Effector memory CD8-positive, alpha-beta T cell (primary cell): ENCODE measurements at regions not wholly inside any gene's neighbourhood (a gene's known extent, or its start where the extent isn't known, plus 50 kb on each side); places are given as distances from the start of the nearest gene placed in this dataset.
"Not testable (repeated sequence)": the region's sequence is repeated elsewhere in the genome, so short reads cannot be mapped to it uniquely, and the experiment has no call there.

Experiments used
- ATAC-seq: fragments of 150-1000 bp; cut with Tn5 transposase; replicated peaks from 2 replicates; pipeline ENCODE4 v1.10.0; 2021; ENCODE audit warnings: mild to moderate bottlenecking, moderate library complexity
- DNase-seq, 3 experiments: peaks; one replicate each; pipeline ENCODE4 v3.0.0; 2021
- H3K27ac Mint-ChIP-seq, 2 donors: one replicate each; pipeline ENCODE4 v1.8.0; 2022; ENCODE audit warnings: mild to moderate bottlenecking in 2 of 2, mixed read lengths in 2 of 2, moderate library complexity in 2 of 2
- H3K27me3 Mint-ChIP-seq, 2 donors: one replicate each; pipeline ENCODE4 v1.8.0; 2022; ENCODE audit warnings: mixed read lengths in 2 of 2
- H3K36me3 Mint-ChIP-seq: one replicate; pipeline ENCODE4 v1.8.0; 2022; ENCODE audit warnings: mild to moderate bottlenecking, moderate library complexity, mixed read lengths; ENCODE audit not compliant: insufficient read depth
- H3K4me1 Mint-ChIP-seq, 2 donors: one replicate each; pipeline ENCODE4 v1.8.0; 2022; ENCODE audit warnings: low read depth in 2 of 2, mixed read lengths in 2 of 2
- H3K4me3 Mint-ChIP-seq, 2 donors: one replicate each; pipeline ENCODE4 v1.8.0; 2022; ENCODE audit warnings: mild to moderate bottlenecking in 2 of 2, mixed read lengths in 2 of 2, moderate library complexity in 2 of 2
- H3K9me3 Mint-ChIP-seq, 2 donors: one replicate each; pipeline ENCODE4 v1.8.0; 2022; ENCODE audit warnings: mixed read lengths in 2 of 2

DNA sequence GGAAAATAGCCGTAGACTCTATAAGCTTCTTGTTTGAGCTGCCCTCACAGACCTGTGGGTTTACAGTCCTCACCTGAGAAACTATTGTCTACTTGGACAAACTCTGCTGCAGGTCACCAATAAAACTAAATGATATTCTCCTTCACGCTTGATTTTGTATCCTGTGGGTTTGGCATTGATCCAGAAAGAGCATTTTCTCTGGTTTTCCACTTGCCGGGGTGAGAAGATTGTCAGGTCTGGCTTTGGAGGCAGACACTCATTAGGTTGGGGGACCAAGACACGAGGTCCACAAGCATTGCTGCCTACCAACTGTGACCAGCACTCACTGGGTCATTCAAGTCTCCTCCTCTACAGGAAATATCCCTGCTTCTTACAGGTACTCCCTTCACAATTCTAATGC lies 68.5 kb downstream of the CDC14C start:
- ATAC-seq (no peak), DNase-seq (no peak)
- Mint-ChIP-seq H3K4me1 (no peaks in the 10 kb centered on the region), H3K9me3 (peaks cover 8 to 10% of the 10 kb centered on the region in 2 donors), H3K4me3 (no peak overlapping the region), H3K27me3 (no peaks in the 10 kb centered on the region), H3K27ac (no peak overlapping the region), H3K36me3 (no peaks in the 10 kb centered on the region)

DNA sequence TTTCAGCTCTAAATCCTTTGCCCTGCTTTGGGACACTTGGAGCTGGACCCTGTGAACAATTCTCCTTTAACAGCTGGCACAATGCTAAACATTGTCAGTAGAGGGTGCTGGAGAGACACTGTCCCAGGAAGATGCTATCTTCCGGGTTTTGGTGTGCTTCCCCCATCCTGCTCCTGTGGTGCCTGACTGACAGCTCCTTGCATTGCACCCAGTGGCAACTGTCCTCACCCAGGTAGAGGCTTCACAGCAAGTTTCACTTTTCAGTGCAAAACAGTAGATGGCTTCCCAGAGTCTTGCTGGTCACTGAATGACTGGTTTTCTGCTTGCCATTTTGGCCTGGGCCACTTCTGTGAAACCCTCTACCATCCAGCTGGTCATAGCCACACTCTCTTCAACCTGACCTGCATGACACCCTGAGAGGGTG lies 77.3 kb downstream of the CDC14C start:
- ATAC-seq = no peak
- no peak for DNase-seq
- Mint-ChIP-seq H3K4me3 (no peak overlapping the region), H3K27ac (no peak overlapping the region), H3K4me1 (no peaks in the 10 kb centered on the region), H3K36me3 (no peaks in the 10 kb centered on the region), H3K27me3 (no peaks in the 10 kb centered on the region), H3K9me3 (peaks cover 2 to 5% of the 10 kb centered on the region in 2 donors)

DNA sequence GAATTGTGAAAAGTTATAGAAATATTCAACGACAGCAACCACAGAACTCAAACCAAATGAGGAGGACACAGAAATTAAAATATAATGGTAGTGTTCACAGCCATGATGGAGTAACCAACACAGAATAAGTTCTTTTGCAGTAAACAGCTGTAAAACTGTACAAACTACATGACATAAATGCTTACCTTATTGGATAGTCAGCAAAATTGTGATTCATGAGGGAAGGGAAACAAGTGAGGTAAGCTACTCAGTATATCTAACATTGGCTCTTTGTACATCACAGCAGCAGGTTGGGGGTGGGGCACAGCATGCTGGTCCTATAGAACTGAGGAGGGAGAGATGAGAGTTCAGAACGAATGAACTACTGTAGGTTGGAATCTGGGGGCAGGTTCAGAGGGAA lies 86.4 kb downstream of the CDC14C start:
- DNase-seq = no peak
- H3K27ac Mint-ChIP-seq = no peak overlapping the region

DNA sequence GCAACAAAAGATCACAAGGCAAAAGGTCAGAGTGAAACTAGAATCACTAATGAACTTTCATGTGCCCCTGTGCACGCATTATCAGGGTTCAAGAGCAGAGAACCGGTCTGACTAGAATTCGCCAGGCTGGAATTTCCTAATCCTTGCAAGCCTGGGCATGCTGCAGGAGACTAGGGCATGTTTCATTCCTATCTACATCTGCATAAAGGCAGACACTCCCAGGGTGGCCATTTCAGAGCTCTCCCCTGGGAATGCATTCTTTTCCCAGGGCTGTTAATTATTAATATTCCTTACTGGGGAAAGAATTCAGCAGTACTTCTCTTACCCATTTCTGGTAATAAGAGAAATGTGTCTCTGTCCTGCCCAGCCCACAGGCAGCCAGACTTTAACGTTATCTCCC lies 90.5 kb downstream of the CDC14C start:
- H3K27ac Mint-ChIP-seq = no peak overlapping the region
- no peaks in the 10 kb centered on the region for H3K27me3 Mint-ChIP-seq
- H3K4me1 Mint-ChIP-seq = no peaks in the 10 kb centered on the region
- DNase-seq (no peak), ATAC-seq (no peak)
- no peaks in the 10 kb centered on the region for H3K36me3 Mint-ChIP-seq
- peaks cover 17 to 51% of the 10 kb centered on the region in 2 donors for H3K9me3 Mint-ChIP-seq
- no peak overlapping the region for H3K4me3 Mint-ChIP-seq

More for the DNA sequence above, 86.4 kb downstream of the CDC14C start:
- Mint-ChIP-seq H3K4me1 (no peaks in the 10 kb centered on the region), H3K4me3 (no peak overlapping the region), H3K27me3 (no peaks in the 10 kb centered on the region), H3K9me3 (peaks cover 20 to 56% of the 10 kb centered on the region in 2 donors), H3K36me3 (no peaks in the 10 kb centered on the region)
- ATAC-seq = no peak

DNA sequence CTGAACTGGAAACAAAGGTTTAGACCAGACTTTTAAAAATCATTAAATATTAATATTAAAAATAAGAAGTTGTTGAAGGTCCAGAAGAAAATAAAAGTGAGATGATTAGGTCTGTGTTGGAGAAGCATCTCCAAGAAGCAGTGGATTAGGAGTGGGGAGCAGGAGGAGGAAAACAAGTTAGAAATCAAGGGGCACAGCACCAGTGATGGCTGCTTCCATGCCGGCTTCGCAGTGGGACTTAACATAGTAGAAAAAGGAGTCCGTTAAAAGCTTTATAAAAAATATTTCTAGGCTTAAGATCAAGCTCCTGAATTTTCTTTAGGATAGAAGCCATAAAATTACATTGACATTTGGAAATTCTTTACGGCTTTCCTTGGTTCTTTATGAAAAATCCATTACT lies 95.8 kb downstream of the CDC14C start:
- H3K9me3 Mint-ChIP-seq = peaks cover 12 to 31% of the 10 kb centered on the region in 2 donors

DNA sequence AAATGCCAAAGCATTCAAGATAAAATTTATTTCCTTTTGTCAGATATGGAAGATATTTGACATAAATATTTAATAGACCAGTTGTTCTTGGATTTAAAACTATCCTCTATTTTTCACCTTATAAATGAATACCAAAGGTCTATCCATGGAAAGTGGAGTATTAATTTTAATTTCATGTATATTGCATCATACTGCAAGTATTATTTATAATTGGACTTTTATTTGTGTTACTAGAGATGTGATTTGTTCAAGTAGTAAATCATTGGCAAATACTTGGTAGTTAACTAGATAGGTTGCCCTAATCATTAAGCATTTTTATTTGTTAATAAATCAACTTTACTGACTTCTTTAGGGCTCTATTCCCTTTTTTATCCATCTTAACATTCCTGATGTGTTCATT lies 98.1 kb downstream of the CDC14C start:
- no peaks in the 10 kb centered on the region for H3K36me3 Mint-ChIP-seq
- H3K4me3 Mint-ChIP-seq = no peak overlapping the region
- H3K27me3 Mint-ChIP-seq = no peaks in the 10 kb centered on the region
- no peaks in the 10 kb centered on the region for H3K4me1 Mint-ChIP-seq
- DNase-seq (no peak), ATAC-seq (no peak)
- no peak overlapping the region for H3K27ac Mint-ChIP-seq
- H3K9me3 Mint-ChIP-seq = peaks cover 11 to 33% of the 10 kb centered on the region in 2 donors

More for the DNA sequence above, 95.8 kb downstream of the CDC14C start:
- ATAC-seq = no peak
- no peak for DNase-seq
- H3K27me3 Mint-ChIP-seq = no peaks in the 10 kb centered on the region
- H3K4me3 Mint-ChIP-seq = no peak overlapping the region
- H3K27ac Mint-ChIP-seq = no peak overlapping the region
- H3K36me3 Mint-ChIP-seq = no peaks in the 10 kb centered on the region
- H3K4me1 Mint-ChIP-seq = no peaks in the 10 kb centered on the region

DNA sequence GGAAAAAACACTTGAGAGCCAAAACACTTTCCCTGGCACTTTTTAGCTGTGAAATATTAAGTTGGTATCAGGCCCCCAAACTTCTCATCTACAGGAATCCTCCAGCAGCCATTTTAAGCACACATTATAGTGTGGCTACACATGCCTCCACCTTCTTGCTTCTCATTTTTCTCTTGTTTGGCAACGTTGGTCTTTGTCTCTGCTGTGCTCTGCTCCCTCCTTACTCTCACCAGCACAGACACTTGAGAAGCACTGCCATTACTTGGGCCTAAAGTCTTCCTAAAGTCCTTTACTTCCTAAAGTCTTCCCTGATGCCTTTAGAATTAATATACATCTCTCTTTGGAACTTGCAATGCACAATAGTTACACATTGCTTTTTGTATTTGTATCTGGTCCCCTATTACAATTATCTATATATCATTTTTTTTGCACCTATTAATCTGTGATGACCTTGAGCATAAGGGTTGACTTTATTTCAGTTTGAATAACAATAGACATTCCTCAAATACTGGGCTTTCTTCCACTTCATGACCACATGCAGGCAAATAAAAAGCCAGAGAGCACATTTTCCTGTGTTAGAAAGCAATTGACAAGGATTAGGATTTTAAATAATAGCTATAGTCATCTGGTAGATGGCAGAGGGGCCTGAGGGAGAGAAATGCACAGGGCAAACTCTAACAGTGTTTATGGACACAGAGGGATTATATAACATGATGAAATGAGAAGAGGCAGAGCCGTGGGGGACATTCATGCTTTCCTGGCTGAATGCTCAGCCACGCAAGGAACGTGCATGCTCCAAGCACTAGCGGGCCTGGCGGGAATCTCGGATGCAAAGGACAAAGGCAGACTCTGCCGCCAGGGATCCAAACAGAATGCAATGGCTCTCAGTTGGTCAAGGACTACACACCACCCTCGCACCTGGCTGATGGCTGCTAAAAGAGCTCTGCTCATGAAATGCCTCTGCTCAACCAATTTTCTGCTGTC lies 99.3 kb downstream of the CDC14C start:
- Mint-ChIP-seq H3K27me3 (no peaks in the 10 kb centered on the region), H3K36me3 (no peaks in the 10 kb centered on the region), H3K4me3 (no peak overlapping the region), H3K4me1 (no peaks in the 10 kb centered on the region), H3K9me3 (peaks cover 13 to 30% of the 10 kb centered on the region in 2 donors), H3K27ac (no peak overlapping the region)
- ATAC-seq = no peak
- DNase-seq = no peak

GRCh38 chr7:49030221-49030620 lies 105.9 kb downstream of the CDC14C start:
- Mint-ChIP-seq H3K4me1 (no peaks in the 10 kb centered on the region), H3K9me3 (peaks cover 7% of the 10 kb centered on the region in 2 donors), H3K27me3 (no peaks in the 10 kb centered on the region), H3K4me3 (no peak overlapping the region), H3K27ac (no peak overlapping the region), H3K36me3 (no peaks in the 10 kb centered on the region)
- no peak for DNase-seq
- no peak for ATAC-seq

- not testable (repeated sequence) for DNase-seq, H3K27ac Mint-ChIP-seq, H3K36me3 Mint-ChIP-seq, H3K4me1 Mint-ChIP-seq, ATAC-seq, H3K4me3 Mint-ChIP-seq, H3K27me3 Mint-ChIP-seq, H3K9me3 Mint-ChIP-seq
Measured at GRCh38 chr7:49033140-49033539, 108.8 kb downstream of the CDC14C start.

DNA sequence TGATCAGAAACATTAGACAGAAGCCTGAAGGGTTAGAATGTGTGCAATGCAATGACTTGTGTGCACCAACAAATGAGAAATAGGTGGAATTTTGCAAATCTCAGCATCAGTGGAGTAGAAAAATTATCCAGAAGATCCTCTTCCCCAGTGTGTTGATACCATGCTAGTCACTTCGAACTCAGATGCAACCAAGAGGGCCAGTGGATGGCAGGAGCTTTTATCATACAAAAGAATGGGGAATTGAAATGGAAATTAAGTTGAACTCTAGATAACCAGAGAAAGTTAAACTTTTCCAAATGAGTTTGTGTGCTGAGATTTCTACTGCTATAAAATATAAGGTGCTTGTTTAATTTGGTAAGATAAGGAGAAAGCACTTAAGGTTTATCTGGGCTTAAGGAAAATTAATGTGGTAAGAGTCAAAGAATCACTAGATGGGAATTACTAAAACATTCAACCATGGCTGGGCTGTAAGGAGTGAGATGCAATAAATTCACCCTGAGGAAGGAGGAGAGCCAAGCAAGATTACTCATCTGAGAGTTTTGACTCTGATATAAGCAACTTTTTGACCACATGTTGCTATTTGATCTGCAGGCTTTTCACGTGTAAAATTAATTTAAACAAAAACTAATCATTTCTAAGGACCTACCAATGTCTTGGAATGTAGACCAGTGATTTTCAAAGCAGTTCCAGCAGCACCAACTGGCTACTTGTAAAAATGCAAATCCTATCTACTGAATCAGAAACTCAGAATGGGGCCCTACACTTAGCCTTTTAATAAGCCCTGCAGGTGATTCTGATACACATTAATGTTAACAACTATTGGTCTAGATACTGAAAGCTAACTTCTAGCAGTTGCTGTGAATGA lies 113.2 kb downstream of the CDC14C start:
- H3K27me3 Mint-ChIP-seq = no peaks in the 10 kb centered on the region
- H3K36me3 Mint-ChIP-seq = no peaks in the 10 kb centered on the region
- no peaks in the 10 kb centered on the region for H3K4me1 Mint-ChIP-seq
- no peak overlapping the region for H3K4me3 Mint-ChIP-seq
- H3K27ac Mint-ChIP-seq = no peak overlapping the region
- ATAC-seq (no peak), DNase-seq (no peak)
- peaks cover 6 to 18% of the 10 kb centered on the region in 2 donors for H3K9me3 Mint-ChIP-seq

DNA sequence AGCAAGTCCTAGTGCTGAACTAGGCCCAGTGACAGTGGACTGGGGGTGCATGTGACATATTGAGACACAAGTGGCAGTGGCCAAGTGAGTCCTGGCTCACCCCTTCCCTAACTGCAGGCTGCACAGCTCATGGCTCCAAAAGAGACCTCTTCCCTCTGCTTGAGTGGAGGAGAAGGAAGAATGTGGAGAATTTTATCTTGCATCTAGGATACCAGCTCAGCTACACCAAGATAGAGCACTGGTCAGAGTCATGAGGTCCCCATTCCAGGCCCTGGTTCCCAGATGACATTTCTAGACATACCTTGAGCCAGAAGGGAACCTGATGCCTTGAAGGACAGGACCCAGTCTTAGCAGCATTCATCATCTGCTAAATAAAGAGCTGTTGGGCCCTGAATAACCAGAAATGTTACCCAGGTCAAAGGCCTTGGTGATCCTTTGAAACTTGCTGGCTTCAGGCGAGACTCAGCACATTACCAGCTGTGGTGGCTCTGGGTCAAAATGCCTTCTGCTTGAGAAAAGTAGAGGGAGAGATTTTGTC lies 114.5 kb downstream of the CDC14C start:
- Mint-ChIP-seq H3K4me3 (no peak overlapping the region), H3K36me3 (no peaks in the 10 kb centered on the region), H3K4me1 (no peaks in the 10 kb centered on the region), H3K9me3 (peaks cover 7 to 20% of the 10 kb centered on the region in 2 donors), H3K27ac (no peak overlapping the region), H3K27me3 (no peaks in the 10 kb centered on the region)
- no peak for ATAC-seq
- DNase-seq = no peak

GRCh38 chr7:49060743-49061142 lies 136.4 kb downstream of the CDC14C start:
- peaks cover 2 to 16% of the 10 kb centered on the region in 2 donors for H3K9me3 Mint-ChIP-seq
- no peak overlapping the region for H3K27ac Mint-ChIP-seq
- no peaks in the 10 kb centered on the region for H3K27me3 Mint-ChIP-seq
- no peak overlapping the region for H3K4me3 Mint-ChIP-seq
- ATAC-seq = no peak
- DNase-seq = no peak
- no peaks in the 10 kb centered on the region for H3K36me3 Mint-ChIP-seq
- H3K4me1 Mint-ChIP-seq = no peaks in the 10 kb centered on the region

GRCh38 chr7:49074538-49074937 lies 150.2 kb downstream of the CDC14C start:
- no peak overlapping the region for H3K4me3 Mint-ChIP-seq
- no peaks in the 10 kb centered on the region for H3K27me3 Mint-ChIP-seq

More at GRCh38 chr7:49074538-49074937, 150.2 kb downstream of the CDC14C start:
- H3K4me1 Mint-ChIP-seq = no peaks in the 10 kb centered on the region
- ATAC-seq (no peak), DNase-seq (no peak)
- no peaks in the 10 kb centered on the region for H3K36me3 Mint-ChIP-seq
- peaks cover 5 to 6% of the 10 kb centered on the region in 2 donors for H3K9me3 Mint-ChIP-seq
- no peak overlapping the region for H3K27ac Mint-ChIP-seq
